ENCODE measurements at regions not wholly inside any gene's neighbourhood (a gene's known extent, or its start where the extent isn't known, plus 50 kb on each side); places are given as distances from the start of the nearest gene placed in this dataset.

- TF ChIP-seq ZBTB21 (CRISPR knock-in tag; IDR thresholded peaks at IDR 0.05; ENCODE audit: borderline replicate concordance) (no peak), CREM (CRISPR knock-in tag; IDR thresholded peaks at IDR 0.05) (no peak)
Measured at GRCh38 chr7:124590814-124591213, 174.8 kb downstream of the GPR37 start (continued).

GRCh38 chr7:124577256-124577655 lies 188.3 kb downstream of the GPR37 start:
- TF ChIP-seq SP1 (CRISPR knock-in tag; conservative IDR thresholded peaks at IDR 0.05) (no peak), IRF2 (CRISPR knock-in tag; IDR thresholded peaks at IDR 0.05; ENCODE audit: borderline replicate concordance, low read depth) (no peak), CDX4 (CRISPR knock-in tag; IDR thresholded peaks at IDR 0.05; ENCODE audit: borderline replicate concordance) (no peak), KAT7 (CRISPR knock-in tag; IDR thresholded peaks at IDR 0.05; ENCODE audit: borderline replicate concordance) (no peak), HMGA2 (CRISPR knock-in tag; IDR thresholded peaks at IDR 0.05) (no peak), MLX (CRISPR knock-in tag; IDR thresholded peaks at IDR 0.05) (no peak), CREB1 (CRISPR knock-in tag; IDR thresholded peaks at IDR 0.05) (no peak), GTF2I (CRISPR knock-in tag; conservative IDR thresholded peaks at IDR 0.05) (no peak), TEAD1 (CRISPR knock-in tag; IDR thresholded peaks at IDR 0.05) (no peak), ZNF423 (CRISPR knock-in tag; IDR thresholded peaks at IDR 0.05) (no peak), E2F5 (CRISPR knock-in tag; IDR thresholded peaks at IDR 0.05) (no peak), FOXP1 (CRISPR knock-in tag; IDR thresholded peaks at IDR 0.05; ENCODE audit: borderline replicate concordance) (no peak), SMAD3 (CRISPR knock-in tag; IDR thresholded peaks at IDR 0.05; ENCODE audit: borderline replicate concordance) (no peak), CBFB (CRISPR knock-in tag; IDR thresholded peaks at IDR 0.05; ENCODE audit: low read depth) (no peak), OVOL2 (CRISPR knock-in tag; IDR thresholded peaks at IDR 0.05; ENCODE audit: borderline replicate concordance) (no peak), JAZF1 (CRISPR knock-in tag; IDR thresholded peaks at IDR 0.05) (no peak)
- TF ChIP-seq, protein P1, sequence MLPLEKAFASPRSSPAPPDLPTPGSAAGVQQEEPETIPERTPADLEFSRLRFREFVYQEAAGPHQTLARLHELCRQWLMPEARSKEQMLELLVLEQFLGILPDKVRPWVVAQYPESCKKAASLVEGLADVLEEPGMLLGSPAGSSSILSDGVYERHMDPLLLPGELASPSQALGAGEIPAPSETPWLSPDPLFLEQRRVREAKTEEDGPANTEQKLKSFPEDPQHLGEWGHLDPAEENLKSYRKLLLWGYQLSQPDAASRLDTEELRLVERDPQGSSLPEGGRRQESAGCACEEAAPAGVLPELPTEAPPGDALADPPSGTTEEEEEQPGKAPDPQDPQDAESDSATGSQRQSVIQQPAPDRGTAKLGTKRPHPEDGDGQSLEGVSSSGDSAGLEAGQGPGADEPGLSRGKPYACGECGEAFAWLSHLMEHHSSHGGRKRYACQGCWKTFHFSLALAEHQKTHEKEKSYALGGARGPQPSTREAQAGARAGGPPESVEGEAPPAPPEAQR (CRISPR knock-in tag; IDR thresholded peaks at IDR 0.05): no peak
- TF ChIP-seq, protein P2, sequence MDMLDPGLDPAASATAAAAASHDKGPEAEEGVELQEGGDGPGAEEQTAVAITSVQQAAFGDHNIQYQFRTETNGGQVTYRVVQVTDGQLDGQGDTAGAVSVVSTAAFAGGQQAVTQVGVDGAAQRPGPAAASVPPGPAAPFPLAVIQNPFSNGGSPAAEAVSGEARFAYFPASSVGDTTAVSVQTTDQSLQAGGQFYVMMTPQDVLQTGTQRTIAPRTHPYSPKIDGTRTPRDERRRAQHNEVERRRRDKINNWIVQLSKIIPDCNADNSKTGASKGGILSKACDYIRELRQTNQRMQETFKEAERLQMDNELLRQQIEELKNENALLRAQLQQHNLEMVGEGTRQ (CRISPR knock-in tag; IDR thresholded peaks at IDR 0.05): no peak
- Mint-ChIP-seq H3K27me3 (ENCODE audit: low read depth) (no peaks in the 10 kb centered on the region), H3K36me3 (no peaks in the 10 kb centered on the region), H3K4me3 (no peak overlapping the region), H3K9me3 (no peaks in the 10 kb centered on the region), H3K4me1 (no peaks in the 10 kb centered on the region), H3K27ac (no peak overlapping the region)
- ATAC-seq (no peak), DNase-seq (ENCODE audit: low spot score) (no peak)
- POLR2A ChIA-PET: no interaction called here
- CTCF ChIA-PET: no interaction called here

GRCh38 chr7:124575176-124575575 lies 190.4 kb downstream of the GPR37 start:
- ATAC-seq (no peak), DNase-seq (ENCODE audit: low spot score) (no peak)
- ChIA-PET POLR2A (no interaction called here), CTCF (no interaction called here)
- no peaks in the 10 kb centered on the region for H3K27me3 Mint-ChIP-seq (ENCODE audit: low read depth)
- no peaks in the 10 kb centered on the region for H3K9me3 Mint-ChIP-seq
- H3K27ac Mint-ChIP-seq: no peak overlapping the region
- no peaks in the 10 kb centered on the region for H3K36me3 Mint-ChIP-seq
- no peaks in the 10 kb centered on the region for H3K4me1 Mint-ChIP-seq
- H3K4me3 Mint-ChIP-seq: no peak overlapping the region
- TF ChIP-seq ZNF396 (CRISPR knock-in tag; IDR thresholded peaks at IDR 0.05; ENCODE audit: borderline replicate concordance) (no peak), PRDM15 (CRISPR knock-in tag; IDR thresholded peaks at IDR 0.05) (no peak), TEAD4 (CRISPR knock-in tag; IDR thresholded peaks at IDR 0.05) (no peak), ZNF512 (CRISPR knock-in tag; IDR thresholded peaks at IDR 0.05; ENCODE audit: borderline replicate concordance) (no peak)
- TF ChIP-seq, protein P3, sequence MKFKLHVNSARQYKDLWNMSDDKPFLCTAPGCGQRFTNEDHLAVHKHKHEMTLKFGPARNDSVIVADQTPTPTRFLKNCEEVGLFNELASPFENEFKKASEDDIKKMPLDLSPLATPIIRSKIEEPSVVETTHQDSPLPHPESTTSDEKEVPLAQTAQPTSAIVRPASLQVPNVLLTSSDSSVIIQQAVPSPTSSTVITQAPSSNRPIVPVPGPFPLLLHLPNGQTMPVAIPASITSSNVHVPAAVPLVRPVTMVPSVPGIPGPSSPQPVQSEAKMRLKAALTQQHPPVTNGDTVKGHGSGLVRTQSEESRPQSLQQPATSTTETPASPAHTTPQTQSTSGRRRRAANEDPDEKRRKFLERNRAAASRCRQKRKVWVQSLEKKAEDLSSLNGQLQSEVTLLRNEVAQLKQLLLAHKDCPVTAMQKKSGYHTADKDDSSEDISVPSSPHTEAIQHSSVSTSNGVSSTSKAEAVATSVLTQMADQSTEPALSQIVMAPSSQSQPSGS (CRISPR knock-in tag; IDR thresholded peaks at IDR 0.05; ENCODE audit: borderline replicate concordance, low read depth): no peak

Data from WTC11 (cell line).